PFSK-1 (cell line): ENCODE measurements at regions not wholly inside any gene's neighbourhood (a gene's known extent, or its start where the extent isn't known, plus 50 kb on each side); places are given as distances from the start of the nearest gene placed in this dataset.

ENCODE experiments used
- POLR2AphosphoS5 ChIP-seq: IDR thresholded peaks from 2 replicates; pipeline ENCODE4 v1.6.1; 2012; ENCODE audit warnings: low read depth, mild to moderate bottlenecking, control low read depth, low read length, moderate library complexity
- SIN3A ChIP-seq: IDR thresholded peaks from 2 replicates; pipeline ENCODE4 v1.6.1; 2012; ENCODE audit warnings: mild to moderate bottlenecking, low read length, moderate library complexity, borderline replicate concordance; ENCODE audit not compliant: insufficient read depth
- TF ChIP-seq, protein P1 (sequence below), 2 experiments: IDR thresholded peaks; 2 replicates each; pipeline versions ENCODE4 v1.6.1 to v1.8.0; 2011 to 2012; ENCODE audit warnings: low read depth in 2 of 2, low read length in 2 of 2, control low read depth in 1 of 2, inconsistent platforms in 1 of 2, mild to moderate bottlenecking in 1 of 2, moderate library complexity in 1 of 2; ENCODE audit not compliant: insufficient read depth in 1 of 2

DNA sequence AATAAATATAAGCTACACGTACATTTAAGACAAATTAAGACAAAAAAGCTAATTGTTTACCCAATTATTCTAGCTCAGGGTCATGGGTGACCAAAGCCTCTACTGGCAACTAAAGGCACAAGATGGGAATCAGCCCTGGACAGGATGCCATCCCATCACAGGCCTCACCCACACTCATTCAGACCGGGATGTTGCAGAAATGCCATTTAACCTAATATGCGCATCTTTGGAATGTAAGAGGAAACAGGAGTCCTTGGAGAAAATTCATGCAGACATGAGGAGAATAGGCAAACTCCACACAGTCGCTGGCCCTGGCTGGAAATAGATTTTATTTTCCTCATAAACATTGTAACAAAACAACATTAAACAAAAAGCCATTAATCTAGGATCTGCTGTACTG lies 2003.8 kb upstream of the CDH9 start:
- no peak for TF ChIP-seq POLR2AphosphoS5
- TF ChIP-seq, protein P1, sequence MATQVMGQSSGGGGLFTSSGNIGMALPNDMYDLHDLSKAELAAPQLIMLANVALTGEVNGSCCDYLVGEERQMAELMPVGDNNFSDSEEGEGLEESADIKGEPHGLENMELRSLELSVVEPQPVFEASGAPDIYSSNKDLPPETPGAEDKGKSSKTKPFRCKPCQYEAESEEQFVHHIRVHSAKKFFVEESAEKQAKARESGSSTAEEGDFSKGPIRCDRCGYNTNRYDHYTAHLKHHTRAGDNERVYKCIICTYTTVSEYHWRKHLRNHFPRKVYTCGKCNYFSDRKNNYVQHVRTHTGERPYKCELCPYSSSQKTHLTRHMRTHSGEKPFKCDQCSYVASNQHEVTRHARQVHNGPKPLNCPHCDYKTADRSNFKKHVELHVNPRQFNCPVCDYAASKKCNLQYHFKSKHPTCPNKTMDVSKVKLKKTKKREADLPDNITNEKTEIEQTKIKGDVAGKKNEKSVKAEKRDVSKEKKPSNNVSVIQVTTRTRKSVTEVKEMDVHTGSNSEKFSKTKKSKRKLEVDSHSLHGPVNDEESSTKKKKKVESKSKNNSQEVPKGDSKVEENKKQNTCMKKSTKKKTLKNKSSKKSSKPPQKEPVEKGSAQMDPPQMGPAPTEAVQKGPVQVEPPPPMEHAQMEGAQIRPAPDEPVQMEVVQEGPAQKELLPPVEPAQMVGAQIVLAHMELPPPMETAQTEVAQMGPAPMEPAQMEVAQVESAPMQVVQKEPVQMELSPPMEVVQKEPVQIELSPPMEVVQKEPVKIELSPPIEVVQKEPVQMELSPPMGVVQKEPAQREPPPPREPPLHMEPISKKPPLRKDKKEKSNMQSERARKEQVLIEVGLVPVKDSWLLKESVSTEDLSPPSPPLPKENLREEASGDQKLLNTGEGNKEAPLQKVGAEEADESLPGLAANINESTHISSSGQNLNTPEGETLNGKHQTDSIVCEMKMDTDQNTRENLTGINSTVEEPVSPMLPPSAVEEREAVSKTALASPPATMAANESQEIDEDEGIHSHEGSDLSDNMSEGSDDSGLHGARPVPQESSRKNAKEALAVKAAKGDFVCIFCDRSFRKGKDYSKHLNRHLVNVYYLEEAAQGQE (IDR thresholded peaks at IDR 0.05; ENCODE audit: insufficient read depth in 1 of 2, low read depth in 2 of 2, low read length in 2 of 2): no peak
- no peak for TF ChIP-seq SIN3A
